Mesothelial cell of epicardium (in vitro differentiated cells): ENCODE measurements at regions not wholly inside any gene's neighbourhood (a gene's known extent, or its start where the extent isn't known, plus 50 kb on each side); places are given as distances from the start of the nearest gene placed in this dataset.
"Not testable (repeated sequence)": the region's sequence is repeated elsewhere in the genome, so short reads cannot be mapped to it uniquely, and the experiment has no call there.

Source experiments
- DNase-seq, 2 experiments: peaks; one replicate each; pipeline ENCODE4 v3.0.0; 2021; ENCODE audit warnings: low spot score in 2 of 2; ENCODE audit not compliant: unreplicated experiment in 2 of 2
- H3K27ac Mint-ChIP-seq: 2 replicates; pipeline ENCODE4 v1.8.0; 2021; ENCODE audit warnings: mixed read lengths
- H3K27me3 Mint-ChIP-seq: 2 replicates; pipeline ENCODE4 v1.8.0; 2021; ENCODE audit warnings: low read depth, mixed read lengths
- H3K36me3 Mint-ChIP-seq: 2 replicates; pipeline ENCODE4 v1.8.0; 2021; ENCODE audit warnings: mixed read lengths
- H3K4me1 Mint-ChIP-seq: 2 replicates; pipeline ENCODE4 v1.8.0; 2021; ENCODE audit warnings: mixed read lengths
- H3K4me3 Mint-ChIP-seq: 2 replicates; pipeline ENCODE4 v1.8.0; 2021; ENCODE audit warnings: mild to moderate bottlenecking, moderate library complexity, mixed read lengths
- H3K9me3 Mint-ChIP-seq: 2 replicates; pipeline ENCODE4 v1.8.0; 2021; ENCODE audit warnings: mixed read lengths
- TF ChIP-seq, protein P1 (sequence below): fragments of 200-600 bp; sonication (generic); IDR thresholded peaks from one replicate; pipeline ENCODE4 v1.5.0; 2021; ENCODE audit warnings: antibody characterized with exemption; ENCODE audit not compliant: unreplicated experiment

DNA sequence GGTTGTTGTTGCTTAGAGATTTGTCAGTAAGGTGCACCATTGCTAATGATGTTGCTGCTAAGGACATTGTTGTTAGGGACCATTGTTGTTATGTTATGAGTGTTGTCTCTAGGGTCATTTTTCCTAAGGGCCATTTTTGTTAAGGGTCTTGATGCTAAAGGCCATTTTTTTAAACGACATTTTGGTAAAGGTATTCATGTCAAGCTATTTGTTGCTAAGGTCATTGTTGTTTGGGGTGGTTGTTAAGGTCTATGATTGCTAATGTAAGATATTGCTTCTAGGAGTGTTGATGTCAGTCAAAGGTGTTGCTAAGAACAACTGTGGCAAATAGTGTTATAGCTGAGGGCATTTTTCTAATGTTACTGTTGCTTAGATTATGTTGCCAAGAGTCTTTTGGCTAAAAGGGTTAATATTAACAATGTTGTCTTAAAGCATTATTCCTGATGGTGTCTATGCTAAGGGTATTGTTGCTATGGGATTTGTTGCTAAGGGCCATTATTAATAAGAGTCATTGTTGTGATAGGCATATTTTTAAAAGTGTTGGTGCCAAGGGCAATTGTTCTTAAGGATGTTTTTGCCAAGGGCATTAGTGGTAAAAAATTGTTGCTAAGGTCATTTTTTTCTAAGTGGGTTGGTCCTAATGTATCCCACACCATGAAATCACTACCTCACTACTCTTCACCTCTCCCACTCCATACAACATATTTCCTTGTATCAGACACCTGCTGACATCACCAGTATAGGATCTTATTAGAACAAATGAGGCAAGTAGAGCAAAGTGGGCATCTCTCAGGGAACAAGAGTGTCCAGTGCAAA, 56.2 kb downstream of the SPATA31A6 start:
- not testable (repeated sequence) for DNase-seq, H3K9me3 Mint-ChIP-seq, H3K4me3 Mint-ChIP-seq, H3K27me3 Mint-ChIP-seq, H3K4me1 Mint-ChIP-seq, H3K36me3 Mint-ChIP-seq, H3K27ac Mint-ChIP-seq

DNA sequence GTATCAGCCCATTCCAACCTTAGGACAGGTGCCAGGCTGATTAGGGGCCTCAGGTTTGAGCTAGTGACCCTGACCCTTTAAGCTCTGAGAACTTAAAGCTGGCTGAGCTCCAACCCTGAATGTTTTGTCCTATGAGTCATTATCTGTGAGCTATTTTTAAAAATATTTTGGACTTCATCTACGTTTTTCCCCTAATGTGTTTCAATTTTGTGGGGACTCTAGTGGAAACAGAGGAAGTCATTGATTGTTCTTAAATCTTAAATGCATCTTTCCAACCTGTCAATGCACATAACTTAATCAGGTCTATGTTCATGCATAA, 56.8 kb downstream of the SPATA31A6 start:
- not testable (repeated sequence) for H3K9me3 Mint-ChIP-seq, H3K4me1 Mint-ChIP-seq, H3K27ac Mint-ChIP-seq, DNase-seq, H3K27me3 Mint-ChIP-seq, H3K36me3 Mint-ChIP-seq, H3K4me3 Mint-ChIP-seq

DNA sequence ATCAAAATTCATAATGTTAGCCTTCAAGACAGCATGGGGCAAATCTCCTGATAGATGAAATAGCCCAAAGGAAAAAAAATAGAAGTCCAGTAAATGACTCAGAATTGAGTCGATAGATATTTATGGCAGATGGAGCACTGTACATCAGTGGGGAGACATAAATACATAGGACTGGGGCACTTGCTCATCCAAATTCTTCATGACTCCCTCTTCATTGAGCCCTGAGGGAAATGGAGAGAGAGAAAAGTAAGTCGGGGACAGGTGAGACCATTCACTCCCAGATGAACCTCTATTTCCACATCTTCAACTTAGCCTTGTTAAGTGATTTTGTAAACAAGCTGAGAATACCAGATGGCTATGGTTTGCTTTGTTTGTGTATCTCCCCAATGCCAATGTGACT, 59.8 kb downstream of the SPATA31A6 start:
- H3K9me3 Mint-ChIP-seq, H3K27ac Mint-ChIP-seq, H3K27me3 Mint-ChIP-seq, DNase-seq, H3K4me1 Mint-ChIP-seq, H3K36me3 Mint-ChIP-seq, H3K4me3 Mint-ChIP-seq: not testable (repeated sequence)

DNA sequence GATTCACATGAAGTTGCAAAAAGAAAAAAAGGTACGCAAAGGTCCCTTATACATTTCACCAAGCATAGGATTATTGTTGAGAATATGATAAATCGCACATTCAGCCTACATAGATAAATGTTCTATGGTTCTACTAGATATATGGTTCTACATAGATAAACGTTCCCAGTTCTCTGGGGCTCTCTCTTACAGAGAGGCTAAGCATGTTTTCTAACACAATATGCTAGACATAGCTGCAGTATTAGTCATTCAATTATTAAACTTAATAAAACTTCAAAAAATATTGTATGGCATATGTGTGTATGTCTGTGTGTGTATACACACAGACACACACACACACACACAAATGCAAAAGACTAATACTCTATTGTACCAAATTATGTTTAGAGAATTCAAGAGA, 60.4 kb downstream of the SPATA31A6 start:
- H3K27me3 Mint-ChIP-seq, H3K4me3 Mint-ChIP-seq, H3K4me1 Mint-ChIP-seq, H3K9me3 Mint-ChIP-seq, H3K36me3 Mint-ChIP-seq, H3K27ac Mint-ChIP-seq, DNase-seq: not testable (repeated sequence)

DNA sequence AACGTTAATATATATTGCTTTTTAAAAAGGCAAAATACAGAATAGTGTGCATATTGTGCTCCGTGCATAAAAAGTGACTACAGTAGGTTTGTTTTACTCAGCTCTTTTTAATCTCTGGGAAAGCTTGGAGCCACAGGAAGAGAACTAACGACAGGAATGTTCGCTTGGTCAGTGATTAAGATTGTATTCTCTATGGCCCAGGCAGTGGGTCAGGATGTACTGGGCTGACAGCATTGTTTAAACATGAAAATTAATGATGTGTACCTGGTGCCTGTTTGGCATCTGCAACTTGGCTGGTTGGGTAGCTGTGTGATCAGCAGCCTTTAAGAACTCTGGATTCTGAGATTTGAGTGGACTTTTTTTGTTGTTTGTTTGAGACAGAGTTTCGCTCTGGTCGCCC, 85.3 kb downstream of the SPATA31A6 start:
- not testable (repeated sequence) for DNase-seq

DNA sequence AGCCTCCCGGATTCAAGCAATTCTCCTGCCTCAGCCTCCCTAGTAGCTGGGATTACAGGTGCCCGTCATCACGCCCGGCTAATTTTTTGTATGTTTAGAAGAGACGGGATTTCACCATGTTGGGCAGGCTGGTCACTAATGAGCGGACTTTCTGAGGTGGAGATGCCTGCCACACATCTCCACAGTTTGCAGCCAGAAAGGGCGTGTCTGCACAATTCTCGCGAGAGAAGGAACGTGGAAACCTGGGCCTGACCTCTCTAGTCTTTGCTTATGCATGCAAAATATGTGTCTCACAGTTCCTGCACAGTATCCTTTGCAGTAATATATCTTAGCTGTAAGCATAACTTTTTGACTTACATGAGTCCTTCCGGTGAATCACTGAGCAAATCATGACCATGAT, 85.7 kb downstream of the SPATA31A6 start:
- not testable (repeated sequence) for H3K27me3 Mint-ChIP-seq, H3K9me3 Mint-ChIP-seq, H3K4me1 Mint-ChIP-seq, H3K4me3 Mint-ChIP-seq, H3K36me3 Mint-ChIP-seq, H3K27ac Mint-ChIP-seq, DNase-seq

More for the DNA sequence above, 85.3 kb downstream of the SPATA31A6 start:
- not testable (repeated sequence) for H3K27me3 Mint-ChIP-seq, H3K36me3 Mint-ChIP-seq, H3K27ac Mint-ChIP-seq, H3K4me3 Mint-ChIP-seq, H3K9me3 Mint-ChIP-seq, H3K4me1 Mint-ChIP-seq

DNA sequence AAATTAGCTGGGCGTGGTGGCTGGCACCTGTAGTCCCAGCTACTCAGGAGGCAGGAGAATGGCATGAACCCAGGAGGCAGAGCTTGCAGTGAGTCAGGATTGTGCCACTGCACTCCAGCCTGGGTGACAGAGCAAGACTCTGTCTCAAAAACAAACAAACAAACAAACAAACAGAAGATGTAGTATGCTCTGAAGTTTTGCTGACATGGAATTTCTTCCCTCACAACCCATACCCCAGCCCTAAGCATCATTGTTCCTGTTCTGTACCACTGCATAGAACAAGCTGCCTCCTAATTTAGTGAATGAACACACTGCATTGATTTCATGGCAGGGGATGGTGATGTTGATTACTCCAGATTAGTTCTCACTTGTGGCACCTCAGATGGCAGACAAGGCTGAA, 89.7 kb downstream of the SPATA31A6 start:
- not testable (repeated sequence) for H3K36me3 Mint-ChIP-seq, H3K4me3 Mint-ChIP-seq, H3K27ac Mint-ChIP-seq, H3K4me1 Mint-ChIP-seq, H3K9me3 Mint-ChIP-seq, DNase-seq
- H3K27me3 Mint-ChIP-seq = peaks cover 13% of the 10 kb centered on the region

DNA sequence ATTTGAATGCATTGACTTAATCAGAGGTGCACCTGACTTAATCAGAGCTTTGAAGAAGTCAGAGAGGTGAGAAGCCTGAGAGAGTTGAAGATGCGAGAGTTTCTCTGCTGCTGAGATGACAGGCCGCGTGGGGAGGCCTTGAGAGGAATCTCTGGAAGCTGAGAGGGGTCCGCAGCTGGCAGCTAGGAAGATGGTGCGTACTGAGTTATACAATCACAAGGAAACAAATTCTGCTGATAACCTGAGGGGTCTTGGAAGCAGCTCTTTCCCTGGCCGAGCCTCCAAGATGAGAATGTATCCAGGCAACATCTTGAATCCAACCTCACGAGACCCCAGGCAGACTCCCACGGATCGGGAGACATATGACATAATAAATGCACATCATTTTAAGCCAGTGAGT, 91.7 kb downstream of the SPATA31A6 start:
- H3K27me3 Mint-ChIP-seq = peaks cover 13% of the 10 kb centered on the region
- DNase-seq = no peak
- H3K36me3 Mint-ChIP-seq = no peaks in the 10 kb centered on the region
- no peak overlapping the region for H3K4me3 Mint-ChIP-seq
- no peak overlapping the region for H3K27ac Mint-ChIP-seq
- H3K4me1 Mint-ChIP-seq = no peaks in the 10 kb centered on the region
- TF ChIP-seq, protein P1, sequence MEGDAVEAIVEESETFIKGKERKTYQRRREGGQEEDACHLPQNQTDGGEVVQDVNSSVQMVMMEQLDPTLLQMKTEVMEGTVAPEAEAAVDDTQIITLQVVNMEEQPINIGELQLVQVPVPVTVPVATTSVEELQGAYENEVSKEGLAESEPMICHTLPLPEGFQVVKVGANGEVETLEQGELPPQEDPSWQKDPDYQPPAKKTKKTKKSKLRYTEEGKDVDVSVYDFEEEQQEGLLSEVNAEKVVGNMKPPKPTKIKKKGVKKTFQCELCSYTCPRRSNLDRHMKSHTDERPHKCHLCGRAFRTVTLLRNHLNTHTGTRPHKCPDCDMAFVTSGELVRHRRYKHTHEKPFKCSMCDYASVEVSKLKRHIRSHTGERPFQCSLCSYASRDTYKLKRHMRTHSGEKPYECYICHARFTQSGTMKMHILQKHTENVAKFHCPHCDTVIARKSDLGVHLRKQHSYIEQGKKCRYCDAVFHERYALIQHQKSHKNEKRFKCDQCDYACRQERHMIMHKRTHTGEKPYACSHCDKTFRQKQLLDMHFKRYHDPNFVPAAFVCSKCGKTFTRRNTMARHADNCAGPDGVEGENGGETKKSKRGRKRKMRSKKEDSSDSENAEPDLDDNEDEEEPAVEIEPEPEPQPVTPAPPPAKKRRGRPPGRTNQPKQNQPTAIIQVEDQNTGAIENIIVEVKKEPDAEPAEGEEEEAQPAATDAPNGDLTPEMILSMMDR = no peak
- no peaks in the 10 kb centered on the region for H3K9me3 Mint-ChIP-seq

DNA sequence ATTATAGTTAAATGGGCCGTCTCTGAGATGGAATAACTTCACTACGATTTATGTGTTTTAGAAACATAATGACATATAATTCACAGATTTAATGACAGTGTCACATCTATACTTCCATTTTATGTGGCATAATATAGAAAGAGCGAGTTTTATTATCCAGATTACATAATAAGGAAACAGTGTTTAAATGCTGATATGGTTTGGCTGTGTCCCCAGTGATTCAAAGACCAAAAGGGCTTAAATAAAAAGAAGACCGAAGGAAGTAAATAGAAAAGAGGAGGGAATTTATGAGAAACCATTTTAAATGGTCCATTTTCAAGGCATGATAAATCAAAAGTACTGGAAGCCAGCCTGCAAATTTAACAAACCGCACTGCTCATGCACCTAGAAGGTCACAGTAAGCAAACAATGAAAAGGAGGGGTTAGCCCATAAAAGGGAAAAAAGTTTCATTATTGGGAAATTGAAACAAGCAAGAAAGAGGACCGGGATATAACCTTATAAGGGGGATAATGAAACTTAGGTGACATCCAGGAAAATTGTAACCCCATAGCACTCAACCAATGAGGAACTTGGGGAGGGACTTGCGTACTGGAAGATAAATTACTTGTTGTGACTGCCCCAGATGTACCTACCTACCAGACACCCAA, 99.2 kb downstream of the SPATA31A6 start:
- not testable (repeated sequence) for H3K9me3 Mint-ChIP-seq, DNase-seq, H3K4me3 Mint-ChIP-seq, H3K27me3 Mint-ChIP-seq, H3K4me1 Mint-ChIP-seq, H3K27ac Mint-ChIP-seq, H3K36me3 Mint-ChIP-seq

DNA sequence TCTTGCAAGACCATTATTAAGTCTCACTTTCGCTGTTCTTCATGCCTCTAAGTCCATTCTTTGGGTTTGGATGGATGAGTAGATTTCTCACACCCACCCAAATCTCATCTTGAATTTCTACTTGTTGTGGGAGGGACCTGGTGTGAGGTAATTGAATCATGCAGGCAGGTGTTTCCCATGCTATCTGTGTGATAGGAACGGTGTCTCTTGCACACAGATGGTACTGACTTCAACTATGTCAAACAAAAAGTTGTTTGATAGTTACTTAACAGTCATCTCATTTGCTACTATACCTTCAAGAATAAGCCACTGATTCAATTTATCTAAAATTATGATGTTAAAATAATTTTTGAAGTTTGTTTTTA, 99.7 kb downstream of the SPATA31A6 start:
- not testable (repeated sequence) for DNase-seq, H3K36me3 Mint-ChIP-seq, H3K27ac Mint-ChIP-seq, H3K9me3 Mint-ChIP-seq, H3K27me3 Mint-ChIP-seq, H3K4me3 Mint-ChIP-seq, H3K4me1 Mint-ChIP-seq

DNA sequence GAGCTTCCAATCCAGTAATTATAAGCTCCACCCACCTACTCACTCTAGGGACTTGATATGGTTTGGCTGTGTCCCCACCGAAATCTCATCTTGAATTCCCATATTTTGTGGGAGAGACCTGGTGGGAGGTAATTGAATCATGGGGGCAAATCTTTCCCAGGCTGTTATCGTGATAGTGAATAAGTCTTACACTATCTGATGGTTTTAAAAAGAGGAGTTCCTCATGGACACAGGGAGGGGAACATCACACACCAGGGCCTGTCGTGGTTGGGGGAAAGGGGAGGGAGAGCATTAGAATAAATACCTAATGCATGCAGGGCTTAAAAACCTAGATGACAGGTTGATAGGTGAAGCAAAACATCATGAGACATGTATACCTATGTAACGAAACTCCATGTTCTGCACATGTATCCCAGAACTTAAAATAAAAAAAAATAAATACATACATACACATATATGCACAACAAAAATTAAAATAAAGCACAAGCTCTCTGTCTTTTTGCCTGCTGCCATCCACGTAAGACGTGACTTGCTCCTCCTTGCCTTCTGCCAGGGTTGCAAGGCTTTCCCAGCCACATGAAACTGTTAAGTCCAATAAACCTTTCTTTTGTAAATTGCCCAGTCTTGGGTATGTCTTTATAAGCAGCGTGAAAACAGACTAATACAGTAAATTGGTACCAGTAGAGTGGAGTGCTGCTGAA, 102.8 kb downstream of the SPATA31A6 start:
- not testable (repeated sequence) for DNase-seq, H3K4me1 Mint-ChIP-seq, H3K9me3 Mint-ChIP-seq, H3K4me3 Mint-ChIP-seq, H3K27me3 Mint-ChIP-seq, H3K36me3 Mint-ChIP-seq, H3K27ac Mint-ChIP-seq

DNA sequence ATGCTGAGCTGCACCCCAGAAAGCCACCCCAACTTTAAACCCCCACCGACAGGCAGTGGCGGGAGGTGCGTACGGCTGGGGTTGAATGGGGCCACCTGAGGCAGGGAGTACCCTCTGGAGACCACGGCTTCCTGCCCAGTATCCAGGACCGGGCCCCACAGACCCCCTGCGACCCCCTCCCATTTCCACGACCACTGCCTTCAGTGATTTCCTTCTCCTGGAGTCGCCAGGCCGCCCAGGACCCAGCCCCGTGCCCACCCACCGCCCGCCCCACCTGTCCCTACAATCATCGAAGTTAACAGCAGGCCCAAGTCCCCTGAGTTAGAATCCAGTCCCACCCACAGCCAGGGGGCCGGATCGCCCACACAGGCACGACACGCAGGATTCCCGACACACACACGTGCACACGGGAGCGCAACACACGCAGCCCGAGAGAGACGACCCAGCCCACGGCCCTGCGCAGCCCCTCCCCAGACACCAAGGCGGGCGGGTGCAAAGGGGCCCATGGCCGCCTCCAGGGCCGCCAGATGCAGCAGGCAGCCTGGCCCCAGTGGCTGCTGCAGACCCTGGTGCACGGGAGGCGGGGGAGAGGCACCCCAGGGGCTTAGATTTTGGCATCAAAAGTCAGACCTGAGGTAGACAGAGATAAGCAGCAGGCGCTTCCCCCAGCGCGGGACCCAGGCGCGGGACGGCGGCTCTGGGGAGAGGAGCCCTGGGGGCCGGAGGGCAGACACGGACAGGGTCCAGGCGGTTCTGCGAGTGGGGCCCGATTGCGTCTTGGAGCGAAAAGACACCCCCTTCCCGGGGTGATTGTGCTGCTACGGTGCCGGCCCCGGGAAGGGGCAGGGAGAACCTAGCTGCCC, 104.8 kb downstream of the SPATA31A6 start:
- H3K27ac Mint-ChIP-seq, DNase-seq, H3K36me3 Mint-ChIP-seq, H3K27me3 Mint-ChIP-seq, H3K4me3 Mint-ChIP-seq, H3K4me1 Mint-ChIP-seq, H3K9me3 Mint-ChIP-seq: not testable (repeated sequence)

DNA sequence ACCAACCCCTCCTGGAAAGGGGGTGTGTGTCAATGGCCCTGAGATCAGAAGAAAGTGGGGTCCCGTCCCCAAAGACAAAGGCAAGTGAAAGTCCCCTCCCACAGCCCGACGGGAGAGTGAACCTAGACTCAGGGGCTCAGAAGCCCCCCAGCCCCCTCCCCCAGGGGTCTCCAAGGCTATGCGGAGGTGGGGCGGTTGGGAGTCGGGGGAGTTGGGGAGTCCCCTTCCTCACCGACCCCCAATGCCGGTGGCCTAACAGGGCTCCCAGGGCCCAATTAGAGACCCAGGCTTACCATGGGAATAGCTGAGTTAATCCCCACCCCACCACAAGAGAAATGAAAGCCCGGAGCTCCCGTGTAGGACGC, 105.4 kb downstream of the SPATA31A6 start:
- not testable (repeated sequence) for DNase-seq, H3K4me3 Mint-ChIP-seq, H3K4me1 Mint-ChIP-seq, H3K27me3 Mint-ChIP-seq, H3K27ac Mint-ChIP-seq, H3K36me3 Mint-ChIP-seq, H3K9me3 Mint-ChIP-seq
